ENCODE measurements at regions not wholly inside any gene's neighbourhood (a gene's known extent, or its start where the extent isn't known, plus 50 kb on each side); places are given as distances from the start of the nearest gene placed in this dataset.

DNA sequence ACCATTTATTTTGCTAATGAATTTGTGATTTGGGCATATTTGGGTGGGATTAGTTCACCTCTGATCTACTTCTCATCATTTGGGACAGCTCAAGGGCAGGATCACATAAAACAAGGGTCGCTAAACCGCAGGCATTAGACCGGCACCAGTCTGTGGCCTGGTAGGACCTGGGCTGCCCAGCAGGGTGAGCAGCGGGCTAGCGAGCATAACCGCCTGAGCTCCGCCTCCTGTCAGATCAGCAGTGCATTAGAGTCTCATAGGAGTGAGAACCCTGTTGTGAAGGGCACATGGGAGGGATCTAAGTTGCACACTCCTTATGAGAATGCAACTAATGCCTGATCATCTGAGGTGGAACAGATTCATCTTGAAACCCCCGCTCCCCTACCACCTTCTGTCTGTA is 785.3 kb downstream of the TRHDE start:
- TF ChIP-seq CTCF (IDR thresholded peaks at IDR 0.05): no peak
- TF ChIP-seq POLR2A (IDR thresholded peaks at IDR 0.05): no peak
- TF ChIP-seq POLR2AphosphoS5 (IDR thresholded peaks at IDR 0.05): no peak

Measured in breast epithelium (tissue), 3 donors.